GM23338 (cell line): ENCODE measurements at regions not wholly inside any gene's neighbourhood (a gene's known extent, or its start where the extent isn't known, plus 50 kb on each side); places are given as distances from the start of the nearest gene placed in this dataset.

Experiments used
- ATAC-seq: fragments of 200-7000 bp; cut with Tn5 transposase; 3 replicates; pipeline ENCODE4 v1.9.1; 2020
- DNase-seq: peaks from one replicate; pipeline ENCODE4 v3.0.0-alpha.2; 2015; ENCODE audit warnings: low spot score
- H2AFZ ChIP-seq: fragments of 200-600 bp; sonication (generic); 2 replicates; pipeline ENCODE4 v1.8.0; 2016; ENCODE audit warnings: antibody characterized with exemption, mild to moderate bottlenecking, moderate library complexity
- H3F3A ChIP-seq: fragments of 200-600 bp; sonication (generic); replicated peaks from 2 replicates; pipeline ENCODE4 v1.8.0; 2017; ENCODE audit warnings: antibody characterized with exemption, mixed run types, low read depth
- H3K27ac ChIP-seq: fragments of 200-600 bp; sonication (generic); 2 replicates; pipeline ENCODE4 v1.6.1; 2016; ENCODE audit warnings: low read depth
- H3K27me3 ChIP-seq: fragments of 200-600 bp; sonication (generic); 2 replicates; pipeline ENCODE4 v1.8.0; 2016; ENCODE audit warnings: mild to moderate bottlenecking, mixed run types, moderate library complexity; ENCODE audit not compliant: insufficient read depth
- H3K36me3 ChIP-seq: fragments of 200-600 bp; sonication (generic); 2 replicates; pipeline ENCODE4 v1.8.0; 2016; ENCODE audit warnings: mild to moderate bottlenecking; ENCODE audit not compliant: insufficient read depth
- H3K4me1 ChIP-seq: fragments of 200-600 bp; sonication (generic); 2 replicates; pipeline ENCODE4 v1.8.0; 2016; ENCODE audit warnings: mild to moderate bottlenecking, moderate library complexity; ENCODE audit not compliant: insufficient read depth
- H3K4me2 ChIP-seq: fragments of 200-600 bp; sonication (generic); 2 replicates; pipeline ENCODE4 v1.7.1; 2017; ENCODE audit warnings: mixed run types
- H3K4me3 ChIP-seq: fragments of 200-600 bp; sonication (generic); 2 replicates; pipeline ENCODE4 v1.6.1; 2016; ENCODE audit warnings: mixed run types
- H3K79me2 ChIP-seq: fragments of 200-600 bp; sonication (generic); replicated peaks from 2 replicates; pipeline ENCODE4 v1.8.0; 2017; ENCODE audit warnings: mild to moderate bottlenecking; ENCODE audit not compliant: insufficient read depth
- H3K9me2 ChIP-seq: fragments of 200-600 bp; sonication (generic); 2 replicates; pipeline ENCODE4 v1.8.0; 2017; ENCODE audit not compliant: insufficient read depth
- H4K20me1 ChIP-seq: fragments of 200-600 bp; sonication (generic); replicated peaks from 2 replicates; pipeline ENCODE4 v1.8.0; 2017; ENCODE audit warnings: mild to moderate bottlenecking; ENCODE audit not compliant: insufficient read depth
- H3K27ac Mint-ChIP-seq: 2 replicates; pipeline ENCODE4 v1.8.0; 2020; ENCODE audit warnings: inconsistent platforms, mild to moderate bottlenecking, moderate library complexity, mixed read lengths
- H3K27me3 Mint-ChIP-seq: 3 replicates; pipeline ENCODE4 v1.8.0; 2022; ENCODE audit warnings: low read depth, mild to moderate bottlenecking, moderate library complexity, mixed read lengths, inconsistent platforms; ENCODE audit not compliant: insufficient read depth, poor library complexity
- H3K36me3 Mint-ChIP-seq: 3 replicates; pipeline ENCODE4 v1.8.0; 2021; ENCODE audit warnings: low read depth, mild to moderate bottlenecking, inconsistent platforms, moderate library complexity, mixed read lengths
- H3K4me1 Mint-ChIP-seq: 3 replicates; pipeline ENCODE4 v1.8.0; 2020; ENCODE audit warnings: mild to moderate bottlenecking, inconsistent platforms, mixed read lengths
- H3K4me3 Mint-ChIP-seq: 3 replicates; pipeline ENCODE4 v1.8.0; 2021; ENCODE audit warnings: moderate library complexity, mild to moderate bottlenecking, inconsistent platforms, mixed read lengths
- H3K9me3 Mint-ChIP-seq: 3 replicates; pipeline ENCODE4 v1.8.0; 2020; ENCODE audit warnings: moderate library complexity, mild to moderate bottlenecking, inconsistent platforms, mixed read lengths
- CREB1 ChIP-seq: fragments of 250-450 bp; sonication (Bioruptor Pico); IDR thresholded peaks from 2 replicates; pipeline ENCODE4 v1.5.0; 2020; ENCODE audit warnings: low read depth, mild to moderate bottlenecking, moderate library complexity
- EZH2 ChIP-seq: fragments of 200-600 bp; sonication (generic); IDR thresholded peaks from one replicate; pipeline ENCODE4 v1.8.0; 2017; ENCODE audit warnings: antibody characterized with exemption, mild to moderate bottlenecking, low read depth; ENCODE audit not compliant: unreplicated experiment
- EZH2phosphoT487 ChIP-seq: fragments of 200-600 bp; sonication (generic); IDR thresholded peaks from one replicate; pipeline ENCODE4 v1.8.1; 2018; ENCODE audit warnings: antibody characterized with exemption; ENCODE audit not compliant: unreplicated experiment
- JUNB ChIP-seq: IDR thresholded peaks from one replicate; pipeline ENCODE4 v1.6.1; 2016; ENCODE audit warnings: antibody characterized with exemption; ENCODE audit not compliant: unreplicated experiment
- NANOG ChIP-seq: IDR thresholded peaks from 2 replicates; pipeline ENCODE4 v1.6.1; 2016; ENCODE audit warnings: antibody characterized with exemption, borderline replicate concordance
- POLR2AphosphoS5 ChIP-seq: IDR thresholded peaks from 2 replicates; pipeline ENCODE4 v1.6.1; 2016; ENCODE audit warnings: antibody characterized with exemption, low read depth
- STAT1 ChIP-seq: IDR thresholded peaks from one replicate; pipeline ENCODE4 v1.6.1; 2016; ENCODE audit warnings: antibody characterized with exemption; ENCODE audit not compliant: unreplicated experiment
- ZNF114 ChIP-seq: fragments of 250-450 bp; sonication (Bioruptor Pico); IDR thresholded peaks from 2 replicates; pipeline ENCODE4 v1.5.0; 2020; ENCODE audit warnings: mild to moderate bottlenecking, moderate library complexity
- ZNF331 ChIP-seq: fragments of 250-450 bp; sonication (Bioruptor Pico); IDR thresholded peaks from 2 replicates; pipeline ENCODE4 v1.5.0; 2020; ENCODE audit warnings: low read depth, mild to moderate bottlenecking, moderate library complexity
- TF ChIP-seq, protein P1 (sequence below), 2 experiments: fragments of 200-600 bp in 1 of 2; sonication (generic) in 1 of 2; conservative IDR thresholded peaks; 2 replicates each; pipeline versions ENCODE4 v1.5.1 to v1.6.1; 2016 to 2017; ENCODE audit warnings: antibody characterized with exemption in 2 of 2, low read depth in 2 of 2, mild to moderate bottlenecking in 2 of 2, moderate library complexity in 1 of 2
- TF ChIP-seq, protein P2 (sequence below): fragments of 250-450 bp; sonication (Bioruptor Pico); IDR thresholded peaks from 2 replicates; pipeline ENCODE4 v1.5.0; 2020; ENCODE audit warnings: mild to moderate bottlenecking, moderate library complexity
- TF ChIP-seq, protein P3 (sequence below): IDR thresholded peaks from 2 replicates; pipeline ENCODE4 v1.6.1; 2016; ENCODE audit warnings: antibody characterized with exemption
- TF ChIP-seq, protein P4 (sequence below): IDR thresholded peaks from one replicate; pipeline ENCODE4 v1.6.1; 2018; ENCODE audit warnings: antibody characterized with exemption; ENCODE audit not compliant: unreplicated experiment

DNA sequence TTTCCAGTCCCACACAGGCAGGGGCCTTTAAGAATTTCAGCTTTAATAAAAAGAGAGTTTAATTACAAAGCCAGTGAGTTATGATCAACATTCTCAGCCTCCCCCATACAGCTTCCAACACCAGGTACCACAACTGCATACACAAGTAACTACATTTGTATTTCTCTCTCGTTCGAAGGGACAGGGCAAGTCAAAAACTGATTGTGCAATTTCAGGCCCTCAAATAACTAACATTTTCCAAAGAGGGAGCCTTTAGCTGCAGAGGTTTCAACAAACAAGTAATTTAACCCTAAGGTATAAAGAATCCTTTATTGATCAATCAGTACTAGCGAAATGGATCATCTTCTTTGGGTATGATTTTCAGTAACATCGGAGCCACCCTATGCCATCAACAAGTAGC, 142.4 kb downstream of the ZNF281 start:
- no peaks in the 10 kb centered on the region for H3K27me3 ChIP-seq
- H3K79me2 ChIP-seq = no peaks in the 10 kb centered on the region

More for the DNA sequence above, 142.4 kb downstream of the ZNF281 start:
- Mint-ChIP-seq H3K4me1 (no peaks in the 10 kb centered on the region), H3K36me3 (no peaks in the 10 kb centered on the region), H3K9me3 (no peaks in the 10 kb centered on the region), H3K27ac (no peak overlapping the region), H3K27me3 (peaks cover 1% of the 10 kb centered on the region), H3K4me3 (no peak overlapping the region)
- ATAC-seq (no peak), DNase-seq (no peak)
- Histone ChIP-seq H3K4me3 (no peak overlapping the region), H3K4me1 (no peaks in the 10 kb centered on the region), H3K36me3 (no peaks in the 10 kb centered on the region), H2AFZ (no peak overlapping the region), H3K27ac (no peak overlapping the region), H3K4me2 (no peak overlapping the region), H4K20me1 (no peaks in the 10 kb centered on the region), H3K9me2 (no peaks in the 10 kb centered on the region; the same call in 1 of the 2 replicates), H3F3A (no peaks in the 10 kb centered on the region)
- TF ChIP-seq JUNB (no peak), EZH2phosphoT487 (no peak), ZNF114 (no peak), EZH2 (no peak), POLR2AphosphoS5 (no peak), NANOG (no peak), ZNF331 (CRISPR knock-in tag) (no peak), STAT1 (no peak), CREB1 (CRISPR knock-in tag) (no peak)
- TF ChIP-seq, protein P1, sequence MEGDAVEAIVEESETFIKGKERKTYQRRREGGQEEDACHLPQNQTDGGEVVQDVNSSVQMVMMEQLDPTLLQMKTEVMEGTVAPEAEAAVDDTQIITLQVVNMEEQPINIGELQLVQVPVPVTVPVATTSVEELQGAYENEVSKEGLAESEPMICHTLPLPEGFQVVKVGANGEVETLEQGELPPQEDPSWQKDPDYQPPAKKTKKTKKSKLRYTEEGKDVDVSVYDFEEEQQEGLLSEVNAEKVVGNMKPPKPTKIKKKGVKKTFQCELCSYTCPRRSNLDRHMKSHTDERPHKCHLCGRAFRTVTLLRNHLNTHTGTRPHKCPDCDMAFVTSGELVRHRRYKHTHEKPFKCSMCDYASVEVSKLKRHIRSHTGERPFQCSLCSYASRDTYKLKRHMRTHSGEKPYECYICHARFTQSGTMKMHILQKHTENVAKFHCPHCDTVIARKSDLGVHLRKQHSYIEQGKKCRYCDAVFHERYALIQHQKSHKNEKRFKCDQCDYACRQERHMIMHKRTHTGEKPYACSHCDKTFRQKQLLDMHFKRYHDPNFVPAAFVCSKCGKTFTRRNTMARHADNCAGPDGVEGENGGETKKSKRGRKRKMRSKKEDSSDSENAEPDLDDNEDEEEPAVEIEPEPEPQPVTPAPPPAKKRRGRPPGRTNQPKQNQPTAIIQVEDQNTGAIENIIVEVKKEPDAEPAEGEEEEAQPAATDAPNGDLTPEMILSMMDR (conservative IDR thresholded peaks at IDR 0.05; ENCODE audit: low read depth in 2 of 2) = no peak
- TF ChIP-seq, protein P2, sequence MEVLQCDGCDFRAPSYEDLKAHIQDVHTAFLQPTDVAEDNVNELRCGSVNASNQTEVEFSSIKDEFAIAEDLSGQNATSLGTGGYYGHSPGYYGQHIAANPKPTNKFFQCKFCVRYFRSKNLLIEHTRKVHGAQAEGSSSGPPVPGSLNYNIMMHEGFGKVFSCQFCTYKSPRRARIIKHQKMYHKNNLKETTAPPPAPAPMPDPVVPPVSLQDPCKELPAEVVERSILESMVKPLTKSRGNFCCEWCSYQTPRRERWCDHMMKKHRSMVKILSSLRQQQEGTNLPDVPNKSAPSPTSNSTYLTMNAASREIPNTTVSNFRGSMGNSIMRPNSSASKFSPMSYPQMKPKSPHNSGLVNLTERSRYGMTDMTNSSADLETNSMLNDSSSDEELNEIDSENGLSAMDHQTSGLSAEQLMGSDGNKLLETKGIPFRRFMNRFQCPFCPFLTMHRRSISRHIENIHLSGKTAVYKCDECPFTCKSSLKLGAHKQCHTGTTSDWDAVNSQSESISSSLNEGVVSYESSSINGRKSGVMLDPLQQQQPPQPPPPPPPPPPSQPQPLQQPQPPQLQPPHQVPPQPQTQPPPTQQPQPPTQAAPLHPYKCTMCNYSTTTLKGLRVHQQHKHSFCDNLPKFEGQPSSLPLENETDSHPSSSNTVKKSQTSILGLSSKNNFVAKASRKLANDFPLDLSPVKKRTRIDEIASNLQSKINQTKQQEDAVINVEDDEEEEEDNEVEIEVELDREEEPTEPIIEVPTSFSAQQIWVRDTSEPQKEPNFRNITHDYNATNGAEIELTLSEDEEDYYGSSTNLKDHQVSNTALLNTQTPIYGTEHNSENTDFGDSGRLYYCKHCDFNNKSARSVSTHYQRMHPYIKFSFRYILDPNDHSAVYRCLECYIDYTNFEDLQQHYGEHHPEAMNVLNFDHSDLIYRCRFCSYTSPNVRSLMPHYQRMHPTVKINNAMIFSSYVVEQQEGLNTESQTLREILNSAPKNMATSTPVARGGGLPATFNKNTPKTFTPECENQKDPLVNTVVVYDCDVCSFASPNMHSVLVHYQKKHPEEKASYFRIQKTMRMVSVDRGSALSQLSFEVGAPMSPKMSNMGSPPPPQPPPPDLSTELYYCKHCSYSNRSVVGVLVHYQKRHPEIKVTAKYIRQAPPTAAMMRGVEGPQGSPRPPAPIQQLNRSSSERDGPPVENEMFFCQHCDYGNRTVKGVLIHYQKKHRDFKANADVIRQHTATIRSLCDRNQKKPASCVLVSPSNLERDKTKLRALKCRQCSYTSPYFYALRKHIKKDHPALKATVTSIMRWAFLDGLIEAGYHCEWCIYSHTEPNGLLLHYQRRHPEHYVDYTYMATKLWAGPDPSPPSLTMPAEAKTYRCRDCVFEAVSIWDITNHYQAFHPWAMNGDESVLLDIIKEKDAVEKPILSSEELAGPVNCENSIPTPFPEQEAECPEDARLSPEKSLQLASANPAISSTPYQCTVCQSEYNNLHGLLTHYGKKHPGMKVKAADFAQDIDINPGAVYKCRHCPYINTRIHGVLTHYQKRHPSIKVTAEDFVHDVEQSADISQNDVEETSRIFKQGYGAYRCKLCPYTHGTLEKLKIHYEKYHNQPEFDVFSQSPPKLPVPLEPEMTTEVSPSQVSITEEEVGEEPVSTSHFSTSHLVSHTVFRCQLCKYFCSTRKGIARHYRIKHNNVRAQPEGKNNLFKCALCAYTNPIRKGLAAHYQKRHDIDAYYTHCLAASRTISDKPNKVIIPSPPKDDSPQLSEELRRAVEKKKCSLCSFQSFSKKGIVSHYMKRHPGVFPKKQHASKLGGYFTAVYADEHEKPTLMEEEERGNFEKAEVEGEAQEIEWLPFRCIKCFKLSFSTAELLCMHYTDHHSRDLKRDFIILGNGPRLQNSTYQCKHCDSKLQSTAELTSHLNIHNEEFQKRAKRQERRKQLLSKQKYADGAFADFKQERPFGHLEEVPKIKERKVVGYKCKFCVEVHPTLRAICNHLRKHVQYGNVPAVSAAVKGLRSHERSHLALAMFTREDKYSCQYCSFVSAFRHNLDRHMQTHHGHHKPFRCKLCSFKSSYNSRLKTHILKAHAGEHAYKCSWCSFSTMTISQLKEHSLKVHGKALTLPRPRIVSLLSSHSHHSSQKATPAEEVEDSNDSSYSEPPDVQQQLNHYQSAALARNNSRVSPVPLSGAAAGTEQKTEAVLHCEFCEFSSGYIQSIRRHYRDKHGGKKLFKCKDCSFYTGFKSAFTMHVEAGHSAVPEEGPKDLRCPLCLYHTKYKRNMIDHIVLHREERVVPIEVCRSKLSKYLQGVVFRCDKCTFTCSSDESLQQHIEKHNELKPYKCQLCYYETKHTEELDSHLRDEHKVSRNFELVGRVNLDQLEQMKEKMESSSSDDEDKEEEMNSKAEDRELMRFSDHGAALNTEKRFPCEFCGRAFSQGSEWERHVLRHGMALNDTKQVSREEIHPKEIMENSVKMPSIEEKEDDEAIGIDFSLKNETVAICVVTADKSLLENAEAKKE = no peak
- TF ChIP-seq, protein P3, sequence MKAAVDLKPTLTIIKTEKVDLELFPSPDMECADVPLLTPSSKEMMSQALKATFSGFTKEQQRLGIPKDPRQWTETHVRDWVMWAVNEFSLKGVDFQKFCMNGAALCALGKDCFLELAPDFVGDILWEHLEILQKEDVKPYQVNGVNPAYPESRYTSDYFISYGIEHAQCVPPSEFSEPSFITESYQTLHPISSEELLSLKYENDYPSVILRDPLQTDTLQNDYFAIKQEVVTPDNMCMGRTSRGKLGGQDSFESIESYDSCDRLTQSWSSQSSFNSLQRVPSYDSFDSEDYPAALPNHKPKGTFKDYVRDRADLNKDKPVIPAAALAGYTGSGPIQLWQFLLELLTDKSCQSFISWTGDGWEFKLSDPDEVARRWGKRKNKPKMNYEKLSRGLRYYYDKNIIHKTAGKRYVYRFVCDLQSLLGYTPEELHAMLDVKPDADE = no peak
- TF ChIP-seq, protein P4, sequence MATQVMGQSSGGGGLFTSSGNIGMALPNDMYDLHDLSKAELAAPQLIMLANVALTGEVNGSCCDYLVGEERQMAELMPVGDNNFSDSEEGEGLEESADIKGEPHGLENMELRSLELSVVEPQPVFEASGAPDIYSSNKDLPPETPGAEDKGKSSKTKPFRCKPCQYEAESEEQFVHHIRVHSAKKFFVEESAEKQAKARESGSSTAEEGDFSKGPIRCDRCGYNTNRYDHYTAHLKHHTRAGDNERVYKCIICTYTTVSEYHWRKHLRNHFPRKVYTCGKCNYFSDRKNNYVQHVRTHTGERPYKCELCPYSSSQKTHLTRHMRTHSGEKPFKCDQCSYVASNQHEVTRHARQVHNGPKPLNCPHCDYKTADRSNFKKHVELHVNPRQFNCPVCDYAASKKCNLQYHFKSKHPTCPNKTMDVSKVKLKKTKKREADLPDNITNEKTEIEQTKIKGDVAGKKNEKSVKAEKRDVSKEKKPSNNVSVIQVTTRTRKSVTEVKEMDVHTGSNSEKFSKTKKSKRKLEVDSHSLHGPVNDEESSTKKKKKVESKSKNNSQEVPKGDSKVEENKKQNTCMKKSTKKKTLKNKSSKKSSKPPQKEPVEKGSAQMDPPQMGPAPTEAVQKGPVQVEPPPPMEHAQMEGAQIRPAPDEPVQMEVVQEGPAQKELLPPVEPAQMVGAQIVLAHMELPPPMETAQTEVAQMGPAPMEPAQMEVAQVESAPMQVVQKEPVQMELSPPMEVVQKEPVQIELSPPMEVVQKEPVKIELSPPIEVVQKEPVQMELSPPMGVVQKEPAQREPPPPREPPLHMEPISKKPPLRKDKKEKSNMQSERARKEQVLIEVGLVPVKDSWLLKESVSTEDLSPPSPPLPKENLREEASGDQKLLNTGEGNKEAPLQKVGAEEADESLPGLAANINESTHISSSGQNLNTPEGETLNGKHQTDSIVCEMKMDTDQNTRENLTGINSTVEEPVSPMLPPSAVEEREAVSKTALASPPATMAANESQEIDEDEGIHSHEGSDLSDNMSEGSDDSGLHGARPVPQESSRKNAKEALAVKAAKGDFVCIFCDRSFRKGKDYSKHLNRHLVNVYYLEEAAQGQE = no peak
